ENCODE measurements at regions not wholly inside any gene's neighbourhood (a gene's known extent, or its start where the extent isn't known, plus 50 kb on each side); places are given as distances from the start of the nearest gene placed in this dataset.

DNA sequence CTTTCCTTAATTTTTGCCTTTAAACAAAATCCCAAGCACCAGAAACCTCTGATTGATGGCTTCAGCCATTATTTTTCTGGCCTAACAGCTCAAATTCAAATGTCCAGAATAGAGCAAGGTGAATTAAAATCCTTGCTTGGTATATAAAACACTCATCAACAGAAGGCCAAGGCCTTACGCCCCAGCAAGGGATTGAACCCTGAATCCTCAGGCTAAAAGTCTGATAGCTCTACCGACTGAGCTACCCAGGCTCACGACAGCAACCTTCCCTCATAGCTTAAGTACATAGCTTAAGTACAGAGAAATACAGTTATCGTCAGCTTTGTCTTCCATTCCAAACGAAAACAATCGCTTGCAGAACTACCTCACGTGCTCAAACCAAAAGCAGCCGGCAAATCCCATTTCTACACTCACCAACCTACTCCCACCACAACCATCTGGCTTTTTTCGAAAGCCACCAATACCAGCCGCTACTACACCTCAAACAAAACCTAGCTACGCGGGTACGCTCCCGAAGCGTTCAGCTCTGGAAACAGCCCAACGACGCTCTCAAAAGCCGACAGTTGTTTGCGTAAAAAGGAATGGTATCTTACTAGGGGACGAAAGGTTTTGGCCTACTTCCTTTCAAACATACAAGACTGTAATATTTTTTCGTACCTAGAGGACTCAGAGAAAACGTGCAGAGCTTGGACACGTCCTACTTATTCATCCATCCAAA lies 167.5 kb downstream of the GPX5 start:
- WGBS, 2 donors, result 14 to 26% methylated on average over 23 of the region's 23 CpGs
- Histone ChIP-seq H3K4me1 (peaks cover 0 to 6% (median 0%) of the 10 kb centered on the region in 9 donors), H3K27ac (no peak overlapping the region), H3K36me3 (no peaks in the 10 kb centered on the region), H3K4me3 (peak overlapping the region in 1 of 10 donors; percentile 31), H3K9me3 (no peaks in the 10 kb centered on the region), H3K27me3 (peaks cover 0 to 96% (median 87%) of the 10 kb centered on the region in 7 donors)
- intact Hi-C loops (cut with DNase I), result no loop called here
- TF ChIP-seq, protein P1, sequence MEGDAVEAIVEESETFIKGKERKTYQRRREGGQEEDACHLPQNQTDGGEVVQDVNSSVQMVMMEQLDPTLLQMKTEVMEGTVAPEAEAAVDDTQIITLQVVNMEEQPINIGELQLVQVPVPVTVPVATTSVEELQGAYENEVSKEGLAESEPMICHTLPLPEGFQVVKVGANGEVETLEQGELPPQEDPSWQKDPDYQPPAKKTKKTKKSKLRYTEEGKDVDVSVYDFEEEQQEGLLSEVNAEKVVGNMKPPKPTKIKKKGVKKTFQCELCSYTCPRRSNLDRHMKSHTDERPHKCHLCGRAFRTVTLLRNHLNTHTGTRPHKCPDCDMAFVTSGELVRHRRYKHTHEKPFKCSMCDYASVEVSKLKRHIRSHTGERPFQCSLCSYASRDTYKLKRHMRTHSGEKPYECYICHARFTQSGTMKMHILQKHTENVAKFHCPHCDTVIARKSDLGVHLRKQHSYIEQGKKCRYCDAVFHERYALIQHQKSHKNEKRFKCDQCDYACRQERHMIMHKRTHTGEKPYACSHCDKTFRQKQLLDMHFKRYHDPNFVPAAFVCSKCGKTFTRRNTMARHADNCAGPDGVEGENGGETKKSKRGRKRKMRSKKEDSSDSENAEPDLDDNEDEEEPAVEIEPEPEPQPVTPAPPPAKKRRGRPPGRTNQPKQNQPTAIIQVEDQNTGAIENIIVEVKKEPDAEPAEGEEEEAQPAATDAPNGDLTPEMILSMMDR (IDR thresholded peaks at IDR 0.05), result no peak
- ATAC-seq (no peak), DNase-seq (no peak)

DNA sequence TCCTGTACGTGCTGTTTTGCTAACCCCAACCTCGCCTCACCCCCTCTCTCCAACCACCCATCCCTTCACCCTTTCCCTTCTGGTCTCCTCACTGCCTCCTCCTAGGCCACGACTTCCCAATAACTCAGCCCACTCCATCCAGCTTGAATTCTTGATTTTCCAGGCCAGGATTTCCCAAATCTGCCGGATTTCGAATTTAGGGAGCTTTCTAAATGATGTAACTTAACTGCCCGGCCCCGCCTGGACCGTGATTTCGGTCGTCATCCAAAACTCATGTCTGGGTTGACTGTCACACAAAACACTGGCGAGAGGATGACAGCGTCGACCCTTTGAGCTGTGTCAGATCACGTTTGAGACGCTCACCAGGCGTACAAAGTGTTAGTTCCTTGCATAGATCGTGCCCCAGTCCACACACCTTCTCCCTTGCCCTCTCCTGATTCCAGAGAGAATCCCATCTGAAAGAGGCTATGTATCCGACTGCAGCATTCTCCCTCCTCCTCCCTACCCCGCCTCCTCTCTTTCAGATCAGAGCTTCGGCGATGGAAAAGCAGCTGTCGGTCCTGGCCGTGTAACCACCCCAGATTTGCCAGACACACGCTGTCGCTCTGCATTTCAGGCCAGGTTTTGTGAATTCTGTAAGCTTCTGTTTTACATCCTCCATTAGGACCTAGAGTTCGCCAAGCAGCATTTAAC lies 168.2 kb downstream of the GPX5 start:
- H3K9me3 ChIP-seq, result no peaks in the 10 kb centered on the region
- no peaks in the 10 kb centered on the region for H3K36me3 ChIP-seq
- intact Hi-C loops (cut with DNase I), result no loop called here
- ATAC-seq (no peak), DNase-seq (no peak)
- 6 to 10% methylated on average over 26 of the region's 26 CpGs for WGBS, 2 donors
- TF ChIP-seq, protein P1 (IDR thresholded peaks at IDR 0.05), result no peak
- H3K4me3 ChIP-seq, result peak overlapping the region in 2 of 10 donors; percentile 12 to 31
- peaks cover 0 to 6% (median 0%) of the 10 kb centered on the region in 9 donors for H3K4me1 ChIP-seq
- peaks cover 0 to 96% (median 87%) of the 10 kb centered on the region in 7 donors for H3K27me3 ChIP-seq
- no peak overlapping the region for H3K27ac ChIP-seq

DNA sequence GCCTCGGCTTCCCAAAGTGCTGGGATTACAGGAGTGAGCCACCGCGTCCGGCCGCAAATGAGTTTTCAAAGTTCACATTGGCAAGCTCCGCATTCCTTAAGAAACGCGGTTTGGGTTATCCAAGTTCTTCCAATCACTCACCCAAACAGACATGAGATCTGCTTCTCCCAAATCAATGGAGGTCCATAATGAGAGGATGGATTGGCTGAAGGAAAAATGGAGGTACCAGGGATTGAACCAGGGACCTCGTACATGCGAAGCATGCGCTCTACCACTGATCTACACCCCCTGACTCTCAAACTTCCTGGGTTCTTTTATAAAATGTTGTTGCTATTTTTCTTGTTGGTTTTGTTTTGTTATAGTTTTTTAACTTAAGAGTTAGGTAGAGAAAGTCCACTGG lies 170.0 kb downstream of the GPX5 start:
- Histone ChIP-seq H3K4me1 (peaks cover 0 to 6% (median 0%) of the 10 kb centered on the region in 9 donors), H3K36me3 (no peaks in the 10 kb centered on the region), H3K27ac (no peak overlapping the region), H3K27me3 (peaks cover 0 to 96% (median 91%) of the 10 kb centered on the region in 7 donors), H3K9me3 (no peaks in the 10 kb centered on the region), H3K4me3 (no peak overlapping the region)
- TF ChIP-seq, protein P1 (IDR thresholded peaks at IDR 0.05), result no peak
- ATAC-seq, result no peak
- no peak for DNase-seq
- intact Hi-C loops (cut with DNase I), result no loop called here
- 11 to 15% methylated on average over 11 of the region's 11 CpGs for WGBS, 2 donors

DNA sequence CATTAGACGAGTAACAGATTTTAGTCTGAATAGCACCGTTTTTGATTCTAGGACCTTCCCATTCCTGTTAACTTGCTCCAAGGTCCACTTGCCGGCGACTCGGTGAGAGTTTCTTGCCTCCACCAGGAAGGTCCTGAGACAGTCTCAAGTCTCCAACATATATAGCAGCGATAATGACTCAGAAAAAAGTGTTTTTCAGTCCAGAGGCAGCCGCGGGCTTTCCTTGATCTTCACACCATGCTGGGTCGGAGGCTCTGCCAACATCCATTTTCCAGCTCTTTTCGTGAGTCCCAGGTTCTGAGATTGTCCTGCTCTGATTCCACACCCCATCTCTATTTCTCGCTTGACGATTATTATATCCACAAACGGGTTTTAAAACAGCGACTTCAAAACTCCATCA lies 170.5 kb downstream of the GPX5 start:
- Histone ChIP-seq H3K4me1 (peaks cover 0 to 6% (median 0%) of the 10 kb centered on the region in 9 donors), H3K36me3 (no peaks in the 10 kb centered on the region), H3K4me3 (peak overlapping the region in 2 of 10 donors; percentile 3 to 24), H3K27me3 (peaks cover 0 to 96% (median 93%) of the 10 kb centered on the region in 7 donors), H3K27ac (no peak overlapping the region), H3K9me3 (no peaks in the 10 kb centered on the region)
- intact Hi-C loops (cut with DNase I), result no loop called here
- WGBS, 2 donors, result 3 to 15% methylated on average over 14 of the region's 14 CpGs
- TF ChIP-seq, protein P1 (IDR thresholded peaks at IDR 0.05), result no peak
- DNase-seq (no peak), ATAC-seq (no peak)

Data from heart right ventricle (tissue), 16 donors.